WTC11 (cell line): ENCODE measurements at regions not wholly inside any gene's neighbourhood (a gene's known extent, or its start where the extent isn't known, plus 50 kb on each side); places are given as distances from the start of the nearest gene placed in this dataset.

ENCODE experiments used
- ATAC-seq: fragments of 200-7000 bp; cut with Tn5 transposase; 2 replicates; pipeline ENCODE4 v1.10.0; 2021; ENCODE audit warnings: mild to moderate bottlenecking, moderate library complexity
- CTCF ChIA-PET: fragments of 300-600 bp; sonication (Branson Sonifier 250); formaldehyde crosslinking; loops from one replicate; lab custom pipeline; 2021; ENCODE audit warnings: antibody characterized with exemption; lab: Charles Lee
- POLR2A ChIA-PET: fragments of 350-600 bp; sonication (Branson Sonifier 250); formaldehyde crosslinking; loops from one replicate; lab custom pipeline; 2021; ENCODE audit warnings: antibody characterized with exemption; lab: Charles Lee
- DNase-seq: peaks from one replicate; pipeline ENCODE4 v3.0.0; 2021; ENCODE audit warnings: low spot score
- H3K27ac Mint-ChIP-seq: 2 replicates; pipeline ENCODE4 v1.8.0; 2021; ENCODE audit warnings: mixed read lengths
- H3K27me3 Mint-ChIP-seq: 2 replicates; pipeline ENCODE4 v1.8.0; 2021; ENCODE audit warnings: low read depth, mild to moderate bottlenecking, moderate library complexity, mixed read lengths
- H3K36me3 Mint-ChIP-seq: 2 replicates; pipeline ENCODE4 v1.8.0; 2021; ENCODE audit warnings: mixed read lengths
- H3K4me1 Mint-ChIP-seq: 2 replicates; pipeline ENCODE4 v1.8.0; 2022; ENCODE audit warnings: mixed read lengths
- H3K4me3 Mint-ChIP-seq: 2 replicates; pipeline ENCODE4 v1.8.0; 2021; ENCODE audit warnings: mild to moderate bottlenecking, moderate library complexity, mixed read lengths
- H3K9me3 Mint-ChIP-seq: 2 replicates; pipeline ENCODE4 v1.8.0; 2021; ENCODE audit warnings: mixed read lengths
- ARID4B ChIP-seq: sonication (generic); formaldehyde crosslinking; IDR thresholded peaks from 2 replicates; pipeline ENCODE4 v1.8.0; 2023; ENCODE audit warnings: missing genetic modification reagents, mild to moderate bottlenecking, borderline replicate concordance
- ATF2 ChIP-seq: sonication (generic); formaldehyde crosslinking; IDR thresholded peaks from 2 replicates; pipeline ENCODE4 v1.8.1; 2022; ENCODE audit warnings: low read depth, missing genetic modification reagents, borderline replicate concordance
- CDX4 ChIP-seq: fragments of 250-450 bp; sonication (Bioruptor Pico); IDR thresholded peaks from 2 replicates; pipeline ENCODE4 v1.9.0; 2021; ENCODE audit warnings: moderate library complexity, mild to moderate bottlenecking, inconsistent platforms, borderline replicate concordance
- E2F5 ChIP-seq: sonication (generic); formaldehyde crosslinking; IDR thresholded peaks from 2 replicates; pipeline ENCODE4 v1.8.1; 2022; ENCODE audit warnings: mild to moderate bottlenecking, moderate library complexity, missing genetic modification reagents
- ESRRA ChIP-seq: sonication (generic); formaldehyde crosslinking; IDR thresholded peaks from 2 replicates; pipeline ENCODE4 v1.8.1; 2022; ENCODE audit warnings: mild to moderate bottlenecking, missing genetic modification reagents, borderline replicate concordance
- HMGXB4 ChIP-seq: sonication (generic); formaldehyde crosslinking; IDR thresholded peaks from 2 replicates; pipeline ENCODE4 v1.8.1; 2023; ENCODE audit warnings: mild to moderate bottlenecking, moderate library complexity, missing genetic modification reagents
- MAX ChIP-seq: sonication (generic); formaldehyde crosslinking; IDR thresholded peaks from 2 replicates; pipeline ENCODE4 v1.8.0; 2022; ENCODE audit warnings: mild to moderate bottlenecking, missing genetic modification reagents
- NFATC4 ChIP-seq: fragments of 250-450 bp; sonication (Bioruptor Pico); IDR thresholded peaks from 2 replicates; pipeline ENCODE4 v1.9.0; 2021; ENCODE audit warnings: mild to moderate bottlenecking
- NFE2L1 ChIP-seq: sonication (generic); formaldehyde crosslinking; IDR thresholded peaks from 2 replicates; pipeline ENCODE4 v1.8.1; 2023; ENCODE audit warnings: missing genetic modification reagents
- PRRX2 ChIP-seq: fragments of 250-450 bp; sonication (Bioruptor Pico); IDR thresholded peaks from 2 replicates; pipeline ENCODE4 v1.8.0; 2021; ENCODE audit warnings: mild to moderate bottlenecking
- SMAD4 ChIP-seq: sonication (generic); formaldehyde crosslinking; IDR thresholded peaks from 2 replicates; pipeline ENCODE4 v1.8.0; 2022; ENCODE audit warnings: mild to moderate bottlenecking, missing genetic modification reagents
- STAT6 ChIP-seq: sonication (generic); formaldehyde crosslinking; conservative IDR thresholded peaks from 2 replicates; pipeline ENCODE4 v1.8.1; 2023; ENCODE audit warnings: mild to moderate bottlenecking, low read depth, missing genetic modification reagents, moderate library complexity
- TEAD1 ChIP-seq: sonication (generic); formaldehyde crosslinking; IDR thresholded peaks from 2 replicates; pipeline ENCODE4 v1.8.0; 2022; ENCODE audit warnings: mild to moderate bottlenecking, missing genetic modification reagents
- TEAD4 ChIP-seq: sonication (generic); formaldehyde crosslinking; IDR thresholded peaks from 2 replicates; pipeline ENCODE4 v1.8.0; 2022; ENCODE audit warnings: mild to moderate bottlenecking, missing genetic modification reagents
- ZNF121 ChIP-seq: sonication (generic); formaldehyde crosslinking; IDR thresholded peaks from 2 replicates; pipeline ENCODE4 v1.8.0; 2023; ENCODE audit warnings: missing genetic modification reagents
- ZNF317 ChIP-seq: sonication (generic); formaldehyde crosslinking; IDR thresholded peaks from 2 replicates; pipeline ENCODE4 v1.8.1; 2023; ENCODE audit warnings: low read depth, mild to moderate bottlenecking, moderate library complexity, missing genetic modification reagents, borderline replicate concordance
- ZNF425 ChIP-seq: fragments of 250-450 bp; sonication (Bioruptor Pico); conservative IDR thresholded peaks from 2 replicates; pipeline ENCODE4 v1.9.0; 2021; ENCODE audit warnings: mild to moderate bottlenecking
- ZNF532 ChIP-seq: fragments of 250-450 bp; sonication (Bioruptor Pico); IDR thresholded peaks from 2 replicates; pipeline ENCODE4 v1.9.0; 2021; ENCODE audit warnings: mild to moderate bottlenecking, borderline replicate concordance

GRCh38 chr4:162343967-162344366 is 180.2 kb upstream of the FSTL5 start (continued):
- TF ChIP-seq HMGXB4 (CRISPR knock-in tag) (no peak), ESRRA (CRISPR knock-in tag) (no peak), ARID4B (CRISPR knock-in tag) (no peak), ATF2 (no peak), E2F5 (CRISPR knock-in tag) (no peak), MAX (no peak), PRRX2 (CRISPR knock-in tag) (no peak)

- Mint-ChIP-seq H3K36me3 (no peaks in the 10 kb centered on the region; the same call in 1 of the 2 replicates), H3K4me3 (no peak overlapping the region), H3K4me1 (peaks cover 8% of the 10 kb centered on the region), H3K27ac (no peak overlapping the region), H3K9me3 (peaks cover 5% of the 10 kb centered on the region), H3K27me3 (no peaks in the 10 kb centered on the region)
- CTCF ChIA-PET, result no interaction called here
- ATAC-seq (no peak), DNase-seq (no peak)
- POLR2A ChIA-PET, result no interaction called here
- TF ChIP-seq ZNF532 (CRISPR knock-in tag), result no peak
- no peak for TF ChIP-seq NFATC4 (CRISPR knock-in tag)
- no peak for TF ChIP-seq ZNF317 (CRISPR knock-in tag)
- no peak for TF ChIP-seq CDX4
- TF ChIP-seq ZNF425 (CRISPR knock-in tag), result no peak
- no peak for TF ChIP-seq ZNF121 (CRISPR knock-in tag)
- TF ChIP-seq SMAD4 (CRISPR knock-in tag), result no peak
- no peak for TF ChIP-seq TEAD1 (CRISPR knock-in tag)
- no peak for TF ChIP-seq TEAD4 (CRISPR knock-in tag)
- TF ChIP-seq STAT6, result no peak
- TF ChIP-seq NFE2L1, result no peak
Measured at GRCh38 chr4:162341533-162341932, 177.7 kb upstream of the FSTL5 start.
